NT2/D1 (cell line): ENCODE measurements at regions not wholly inside any gene's neighbourhood (a gene's known extent, or its start where the extent isn't known, plus 50 kb on each side); places are given as distances from the start of the nearest gene placed in this dataset.

Source experiments
- SUZ12 ChIP-seq: IDR thresholded peaks from 2 replicates; pipeline ENCODE4 v1.6.1; 2011; ENCODE audit not compliant: insufficient read length, insufficient read depth; ENCODE audit errors: extremely low read depth
- YY1 ChIP-seq: IDR thresholded peaks from 2 replicates; pipeline ENCODE4 v1.6.1; 2011; ENCODE audit not compliant: insufficient read length, insufficient read depth
- ZNF274 ChIP-seq: IDR thresholded peaks from 2 replicates; pipeline ENCODE4 v1.6.1; 2011; ENCODE audit warnings: mild to moderate bottlenecking, low read depth, low read length

GRCh38 chr2:142562900-142563299, 314.6 kb upstream of the KYNU start:
- TF ChIP-seq SUZ12 (no peak), YY1 (no peak), ZNF274 (no peak)
